Loucy (cell line): ENCODE measurements at regions not wholly inside any gene's neighbourhood (a gene's known extent, or its start where the extent isn't known, plus 50 kb on each side); places are given as distances from the start of the nearest gene placed in this dataset.

Experiments used
- H2AFZ ChIP-seq: fragments of 200-600 bp; sonication (generic); 2 replicates; pipeline ENCODE4 v1.6.0; 2016; ENCODE audit warnings: antibody characterized with exemption, mild to moderate bottlenecking, low read length, moderate library complexity
- H3F3A ChIP-seq: fragments of 200-600 bp; 2 replicates; pipeline ENCODE4 v1.6.0; 2016; ENCODE audit warnings: antibody characterized with exemption, low read depth, mild to moderate bottlenecking
- H3K27me3 ChIP-seq: fragments of 200-600 bp; sonication (generic); 2 replicates; pipeline ENCODE4 v1.6.1; 2014; ENCODE audit warnings: low read length, mild to moderate bottlenecking; ENCODE audit not compliant: insufficient read depth, poor library complexity, severe bottlenecking
- H3K36me3 ChIP-seq: fragments of 200-600 bp; sonication (generic); 2 replicates; pipeline ENCODE4 v1.6.1; 2016; ENCODE audit warnings: low read length; ENCODE audit not compliant: insufficient read depth
- H3K4me1 ChIP-seq: fragments of 200-600 bp; sonication (generic); 2 replicates; pipeline ENCODE4 v1.5.1; 2014; ENCODE audit warnings: low read length, mild to moderate bottlenecking; ENCODE audit not compliant: insufficient read depth, poor library complexity, severe bottlenecking
- H3K4me2 ChIP-seq: fragments of 200-600 bp; sonication (generic); 2 replicates; pipeline ENCODE4 v1.6.0; 2014; ENCODE audit warnings: antibody characterized with exemption, low read length, low read depth, mild to moderate bottlenecking; ENCODE audit not compliant: poor library complexity, severe bottlenecking
- H3K4me3 ChIP-seq: fragments of 200-600 bp; sonication (generic); 2 replicates; pipeline ENCODE4 v1.5.1; 2014; ENCODE audit warnings: low read length, mild to moderate bottlenecking, mixed read lengths; ENCODE audit not compliant: poor library complexity, severe bottlenecking
- H3K79me2 ChIP-seq: fragments of 200-600 bp; sonication (generic); 2 replicates; pipeline ENCODE4 v1.6.1; 2014; ENCODE audit warnings: low read length; ENCODE audit not compliant: insufficient read depth
- H3K9ac ChIP-seq: fragments of 200-600 bp; sonication (generic); 2 replicates; pipeline ENCODE4 v1.6.0; 2014; ENCODE audit warnings: mild to moderate bottlenecking, low read depth, low read length, moderate library complexity; ENCODE audit not compliant: poor library complexity, severe bottlenecking
- H3K9me2 ChIP-seq: fragments of 200-600 bp; sonication (generic); replicated peaks from 2 replicates; pipeline ENCODE4 v1.6.1; 2016; ENCODE audit warnings: low read depth, low read length, mixed read lengths
- H3K9me3 ChIP-seq: fragments of 200-600 bp; sonication (generic); 2 replicates; pipeline ENCODE4 v1.6.1; 2014; ENCODE audit warnings: mild to moderate bottlenecking, antibody characterized with exemption, low read length, low read depth; ENCODE audit not compliant: insufficient read depth
- H4K20me1 ChIP-seq: fragments of 200-600 bp; sonication (generic); 2 replicates; pipeline ENCODE4 v1.6.0; 2014; ENCODE audit warnings: antibody characterized with exemption, low read length, mild to moderate bottlenecking; ENCODE audit not compliant: insufficient read depth, poor library complexity, severe bottlenecking
- CTCF ChIP-seq: fragments of 200-600 bp; sonication (generic); conservative IDR thresholded peaks from 2 replicates; pipeline ENCODE4 v1.5.1; 2014; ENCODE audit warnings: mild to moderate bottlenecking, antibody characterized with exemption, low read length
- EZH2phosphoT487 ChIP-seq: fragments of 200-600 bp; IDR thresholded peaks from 2 replicates; pipeline ENCODE4 v1.6.1; 2018; ENCODE audit warnings: antibody characterized with exemption, mild to moderate bottlenecking, moderate library complexity, borderline replicate concordance

DNA sequence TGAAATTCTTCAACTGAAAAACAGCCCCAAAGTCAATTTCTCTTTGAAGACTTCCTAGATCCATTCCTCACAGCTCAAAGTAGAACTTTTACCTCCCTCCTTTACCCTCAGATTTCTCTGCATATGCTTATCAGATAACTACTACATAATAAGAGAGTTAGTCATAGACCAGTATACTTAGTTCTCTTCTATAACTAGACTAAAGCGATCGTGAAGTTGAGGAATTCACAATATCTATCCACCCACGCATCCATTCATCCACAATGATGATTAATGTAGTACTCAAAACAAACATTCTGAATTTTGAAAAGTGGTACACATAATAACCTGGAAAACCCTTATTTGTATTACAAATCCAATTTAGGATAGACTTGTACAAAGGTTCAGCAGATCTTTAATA, 800.9 kb upstream of the TENM4 start:
- Histone ChIP-seq H3K79me2 (no peaks in the 10 kb centered on the region), H3K4me3 (no peak overlapping the region), H3K27me3 (no peaks in the 10 kb centered on the region), H2AFZ (no peak overlapping the region), H3K9ac (no peak overlapping the region), H3K4me2 (no peak overlapping the region), H3K4me1 (no peaks in the 10 kb centered on the region), H4K20me1 (no peaks in the 10 kb centered on the region), H3K9me3 (no peaks in the 10 kb centered on the region), H3K36me3 (no peaks in the 10 kb centered on the region), H3F3A (no peaks in the 10 kb centered on the region), H3K9me2 (no peaks in the 10 kb centered on the region)
- TF ChIP-seq CTCF (no peak), EZH2phosphoT487 (no peak)

DNA sequence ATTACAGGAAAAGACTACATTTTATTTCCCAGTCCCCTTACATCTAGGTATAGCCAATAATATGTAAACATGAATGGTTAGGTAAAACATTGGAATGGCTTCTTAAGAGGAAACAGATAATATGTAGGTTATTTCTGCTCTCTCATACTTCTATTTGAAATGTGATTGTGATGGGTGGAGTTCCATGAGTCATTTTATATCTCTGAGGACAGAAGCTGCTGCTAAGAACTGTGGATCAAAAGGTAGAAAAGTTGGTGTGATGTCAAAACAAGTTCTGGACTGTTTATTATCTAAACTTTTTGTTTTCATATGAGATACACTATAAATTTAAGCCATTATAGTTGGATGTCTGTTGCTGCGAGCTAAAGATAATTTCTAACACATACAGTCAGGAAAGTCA, 799.4 kb upstream of the TENM4 start:
- Histone ChIP-seq H3K9ac (no peak overlapping the region), H4K20me1 (no peaks in the 10 kb centered on the region), H3K9me3 (no peaks in the 10 kb centered on the region), H3K27me3 (no peaks in the 10 kb centered on the region), H3K4me1 (no peaks in the 10 kb centered on the region), H3K36me3 (no peaks in the 10 kb centered on the region), H3K4me2 (no peak overlapping the region), H3K9me2 (no peaks in the 10 kb centered on the region), H2AFZ (no peak overlapping the region), H3K4me3 (no peak overlapping the region), H3K79me2 (no peaks in the 10 kb centered on the region), H3F3A (no peaks in the 10 kb centered on the region)
- TF ChIP-seq EZH2phosphoT487 (no peak), CTCF (no peak)

GRCh38 chr11:80239217-80239616, 798.4 kb upstream of the TENM4 start:
- H3K9me3 ChIP-seq: no peaks in the 10 kb centered on the region
- H3K27me3 ChIP-seq: no peaks in the 10 kb centered on the region
- no peaks in the 10 kb centered on the region for H3K4me1 ChIP-seq
- H3F3A ChIP-seq: no peaks in the 10 kb centered on the region
- no peak overlapping the region for H3K4me3 ChIP-seq
- no peak overlapping the region for H3K4me2 ChIP-seq
- no peak overlapping the region for H2AFZ ChIP-seq
- no peak overlapping the region for H3K9ac ChIP-seq
- no peaks in the 10 kb centered on the region for H3K79me2 ChIP-seq
- no peaks in the 10 kb centered on the region for H4K20me1 ChIP-seq
- no peaks in the 10 kb centered on the region for H3K9me2 ChIP-seq
- TF ChIP-seq EZH2phosphoT487: no peak
- no peak for TF ChIP-seq CTCF
- H3K36me3 ChIP-seq: no peaks in the 10 kb centered on the region
